Gastrocnemius medialis (tissue), 4 donors: ENCODE measurements at regions not wholly inside any gene's neighbourhood (a gene's known extent, or its start where the extent isn't known, plus 50 kb on each side); places are given as distances from the start of the nearest gene placed in this dataset.

Experiments used
- ATAC-seq, 2 donors: fragments of 150-250 bp; one replicate each; pipeline ENCODE4 v1.9.1; 2016
- DNase-seq, 2 donors: peaks; one replicate each; pipeline ENCODE4 v3.0.0-alpha.2; 2019
- H3K27ac ChIP-seq, 4 donors: fragments of 200-600 bp; sonication (generic); 1 replicate in 1 of 4; 2 replicates in 3 of 4; pipeline ENCODE4 v1.5.1; 2016 to 2018; ENCODE audit warnings: mild to moderate bottlenecking in 2 of 4, moderate library complexity in 1 of 4
- H3K27me3 ChIP-seq, 3 donors: fragments of 200-600 bp; sonication (generic) in 2 of 3; 1 replicate in 1 of 3; 2 replicates in 2 of 3; pipeline versions ENCODE4 v1.5.1 to v1.6.0; 2016 to 2019; ENCODE audit warnings: mild to moderate bottlenecking in 1 of 3, moderate library complexity in 1 of 3
- H3K36me3 ChIP-seq, 2 donors: fragments of 200-600 bp; sonication (generic) in 1 of 2; one replicate each; pipeline ENCODE4 v1.5.1; 2017 to 2018
- H3K4me1 ChIP-seq, 2 donors: fragments of 200-600 bp; sonication (generic) in 1 of 2; one replicate each; pipeline ENCODE4 v1.5.1; 2016 to 2017; ENCODE audit warnings: mild to moderate bottlenecking in 2 of 2
- H3K4me3 ChIP-seq, 4 donors: fragments of 200-600 bp; sonication (generic) in 3 of 4; 1 replicate in 1 of 4; 2 replicates in 3 of 4; pipeline ENCODE4 v1.5.1; 2016 to 2019; ENCODE audit warnings: mild to moderate bottlenecking in 2 of 4
- H3K9me3 ChIP-seq, 3 donors: fragments of 200-600 bp; sonication (generic) in 2 of 3; 1 replicate in 1 of 3; 2 replicates in 2 of 3; pipeline ENCODE4 v1.5.1; 2016 to 2019
- POLR2A ChIP-seq, 2 donors: fragments of 450-650 bp; IDR thresholded peaks; one replicate each; pipeline ENCODE4 v1.6.1; 2017; ENCODE audit warnings: antibody characterized with exemption in 2 of 2, mild to moderate bottlenecking in 2 of 2, moderate library complexity in 2 of 2
- in situ Hi-C, 4 donors: fragments of 200-750 bp; cut with MboI; loops; one replicate each; pipeline versions ENCODE4 v1.15.0 to v1.8.0; 2017; ENCODE audit warnings: low sequenced_read_pairs in 4 of 4
- intact Hi-C: fragments of 100-400 bp; cut with DNase I; formaldehyde crosslinking; loops from one replicate; pipeline ENCODE4 v1.15.1; 2023; ENCODE audit warnings: low total_unique reads
- TF ChIP-seq, protein P1 (sequence below), 5 experiments: fragments of 450-650 bp in 3 of 5; fragments of 200-600 bp in 2 of 5; sonication (generic) in 2 of 5; IDR thresholded peaks in 4 of 5; conservative IDR thresholded peaks in 1 of 5; 1 replicate in 4 of 5; 2 replicates in 1 of 5; pipeline ENCODE4 v1.5.1; 2016 to 2019; ENCODE audit warnings: antibody characterized with exemption in 5 of 5, mild to moderate bottlenecking in 3 of 5, moderate library complexity in 3 of 5

- peaks cover 0 to 8% (median 0%) of the 10 kb centered on the region in 3 donors for H3K27me3 ChIP-seq
- intact Hi-C loops (no loop called here), in situ Hi-C loops (no loop called here)
- no peak for ATAC-seq
- H3K27ac ChIP-seq, result no peak overlapping the region
- H3K36me3 ChIP-seq, result no peaks in the 10 kb centered on the region
- no peak overlapping the region for H3K4me3 ChIP-seq
- H3K9me3 ChIP-seq, result no peaks in the 10 kb centered on the region
- no peaks in the 10 kb centered on the region for H3K4me1 ChIP-seq
- TF ChIP-seq, protein P1, sequence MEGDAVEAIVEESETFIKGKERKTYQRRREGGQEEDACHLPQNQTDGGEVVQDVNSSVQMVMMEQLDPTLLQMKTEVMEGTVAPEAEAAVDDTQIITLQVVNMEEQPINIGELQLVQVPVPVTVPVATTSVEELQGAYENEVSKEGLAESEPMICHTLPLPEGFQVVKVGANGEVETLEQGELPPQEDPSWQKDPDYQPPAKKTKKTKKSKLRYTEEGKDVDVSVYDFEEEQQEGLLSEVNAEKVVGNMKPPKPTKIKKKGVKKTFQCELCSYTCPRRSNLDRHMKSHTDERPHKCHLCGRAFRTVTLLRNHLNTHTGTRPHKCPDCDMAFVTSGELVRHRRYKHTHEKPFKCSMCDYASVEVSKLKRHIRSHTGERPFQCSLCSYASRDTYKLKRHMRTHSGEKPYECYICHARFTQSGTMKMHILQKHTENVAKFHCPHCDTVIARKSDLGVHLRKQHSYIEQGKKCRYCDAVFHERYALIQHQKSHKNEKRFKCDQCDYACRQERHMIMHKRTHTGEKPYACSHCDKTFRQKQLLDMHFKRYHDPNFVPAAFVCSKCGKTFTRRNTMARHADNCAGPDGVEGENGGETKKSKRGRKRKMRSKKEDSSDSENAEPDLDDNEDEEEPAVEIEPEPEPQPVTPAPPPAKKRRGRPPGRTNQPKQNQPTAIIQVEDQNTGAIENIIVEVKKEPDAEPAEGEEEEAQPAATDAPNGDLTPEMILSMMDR (IDR thresholded peaks at IDR 0.05 in 4 of 5, conservative IDR thresholded peaks at IDR 0.05 in 1 of 5), result no peak
- no peak for TF ChIP-seq POLR2A (IDR thresholded peaks at IDR 0.05)
- no peak for DNase-seq
These were observed 261.9 kb upstream of the FOXF1 start for GRCh38 chr16:86248310-86248905.

- Histone ChIP-seq H3K36me3 (no peaks in the 10 kb centered on the region), H3K4me1 (no peaks in the 10 kb centered on the region), H3K27ac (no peak overlapping the region), H3K4me3 (no peak overlapping the region), H3K27me3 (peaks cover 0 to 5% (median 0%) of the 10 kb centered on the region in 3 donors), H3K9me3 (no peaks in the 10 kb centered on the region)
- in situ Hi-C loops, result no loop called here
- DNase-seq (no peak), ATAC-seq (no peak)
- TF ChIP-seq, protein P1 (IDR thresholded peaks at IDR 0.05 in 4 of 5, conservative IDR thresholded peaks at IDR 0.05 in 1 of 5), result no peak
- no peak for TF ChIP-seq POLR2A (IDR thresholded peaks at IDR 0.05)
- intact Hi-C loops, result no loop called here
These were observed 260.7 kb upstream of the FOXF1 start for GRCh38 chr16:86249631-86250030.

- in situ Hi-C loops (no loop called here), intact Hi-C loops (no loop called here)
- TF ChIP-seq POLR2A (IDR thresholded peaks at IDR 0.05), result no peak
- TF ChIP-seq, protein P1 (IDR thresholded peaks at IDR 0.05 in 4 of 5, conservative IDR thresholded peaks at IDR 0.05 in 1 of 5), result no peak
- ATAC-seq (no peak), DNase-seq (no peak)
- no peak overlapping the region for H3K4me3 ChIP-seq
- no peaks in the 10 kb centered on the region for H3K9me3 ChIP-seq
- no peaks in the 10 kb centered on the region for H3K4me1 ChIP-seq
- H3K27ac ChIP-seq, result no peak overlapping the region
- H3K27me3 ChIP-seq, result no peaks in the 10 kb centered on the region
- no peaks in the 10 kb centered on the region for H3K36me3 ChIP-seq
These were observed 258.6 kb upstream of the FOXF1 start for GRCh38 chr16:86251682-86252081.

GRCh38 chr16:86252596-86252995 lies 257.7 kb upstream of the FOXF1 start:
- Histone ChIP-seq H3K27ac (no peak overlapping the region), H3K36me3 (no peaks in the 10 kb centered on the region), H3K4me1 (no peaks in the 10 kb centered on the region), H3K27me3 (no peaks in the 10 kb centered on the region), H3K9me3 (no peaks in the 10 kb centered on the region), H3K4me3 (no peak overlapping the region)
- intact Hi-C loops, result no loop called here
- TF ChIP-seq POLR2A (IDR thresholded peaks at IDR 0.05), result no peak
- TF ChIP-seq, protein P1 (IDR thresholded peaks at IDR 0.05 in 4 of 5, conservative IDR thresholded peaks at IDR 0.05 in 1 of 5), result no peak
- ATAC-seq, result no peak
- no peak for DNase-seq
- in situ Hi-C loops, result no loop called here

- Histone ChIP-seq H3K36me3 (no peaks in the 10 kb centered on the region), H3K4me1 (no peaks in the 10 kb centered on the region), H3K27ac (no peak overlapping the region), H3K4me3 (no peak overlapping the region), H3K27me3 (peaks cover 0 to 13% (median 0%) of the 10 kb centered on the region in 3 donors), H3K9me3 (no peaks in the 10 kb centered on the region)
- TF ChIP-seq, protein P1 (IDR thresholded peaks at IDR 0.05 in 4 of 5, conservative IDR thresholded peaks at IDR 0.05 in 1 of 5), result no peak
- no peak for TF ChIP-seq POLR2A (IDR thresholded peaks at IDR 0.05)
- intact Hi-C loops (no loop called here), in situ Hi-C loops (no loop called here)
- ATAC-seq (no peak), DNase-seq (no peak)
These were observed 254.4 kb upstream of the FOXF1 start for GRCh38 chr16:86255966-86256365.
